ENCODE measurements at regions not wholly inside any gene's neighbourhood (a gene's known extent, or its start where the extent isn't known, plus 50 kb on each side); places are given as distances from the start of the nearest gene placed in this dataset.
A peak's percentile ranks its signal among the peaks of the same experiment; 100 is the strongest.

- DNase-seq, result no peak
Observed at GRCh38 chr4:123288309-123289025, 108.1 kb upstream of the SPRY1 start.

GRCh38 chr4:123291329-123291728 lies 105.3 kb upstream of the SPRY1 start:
- no peak for DNase-seq

- DNase-seq, result no peak
Observed at GRCh38 chr4:123297836-123298235, 98.8 kb upstream of the SPRY1 start.

- no peak for DNase-seq
Observed at GRCh38 chr4:123298261-123298660, 98.3 kb upstream of the SPRY1 start.

GRCh38 chr4:123298801-123299200 lies 97.8 kb upstream of the SPRY1 start:
- no peak for DNase-seq

GRCh38 chr4:123299212-123299691 lies 97.3 kb upstream of the SPRY1 start:
- no peak for DNase-seq

- no peak for DNase-seq
Observed at GRCh38 chr4:123300222-123301039, 96.2 kb upstream of the SPRY1 start.

GRCh38 chr4:123301923-123302322 lies 94.7 kb upstream of the SPRY1 start:
- no peak for DNase-seq

GRCh38 chr4:123304151-123304964 lies 92.2 kb upstream of the SPRY1 start:
- no peak for DNase-seq

- no peak for DNase-seq
Observed at GRCh38 chr4:123305736-123306135, 90.9 kb upstream of the SPRY1 start.

- DNase-seq, result no peak
Observed at GRCh38 chr4:123306769-123307168, 89.8 kb upstream of the SPRY1 start.

- DNase-seq, result no peak
Observed at GRCh38 chr4:123308667-123309066, 87.9 kb upstream of the SPRY1 start.

- DNase-seq, result no peak
Observed at GRCh38 chr4:123312116-123312515, 84.5 kb upstream of the SPRY1 start.

GRCh38 chr4:123312951-123313592 lies 83.5 kb upstream of the SPRY1 start:
- no peak for DNase-seq

- no peak for DNase-seq
Observed at GRCh38 chr4:123315617-123316016, 81.0 kb upstream of the SPRY1 start.

GRCh38 chr4:123317211-123317610 lies 79.4 kb upstream of the SPRY1 start:
- no peak for DNase-seq

GRCh38 chr4:123319639-123320038 lies 77.0 kb upstream of the SPRY1 start:
- no peak for DNase-seq

GRCh38 chr4:123323998-123324397 lies 72.6 kb upstream of the SPRY1 start:
- DNase-seq, result no peak

- peak; percentile 85 for DNase-seq
Observed at GRCh38 chr4:123325241-123325681, 71.3 kb upstream of the SPRY1 start.

GRCh38 chr4:123327346-123327745 lies 69.2 kb upstream of the SPRY1 start:
- DNase-seq, result no peak

GRCh38 chr4:123327846-123328429 lies 68.7 kb upstream of the SPRY1 start:
- DNase-seq, result no peak

GRCh38 chr4:123338715-123339114 lies 57.9 kb upstream of the SPRY1 start:
- DNase-seq, result no peak
